Erythroblast (primary cell): ENCODE measurements at regions not wholly inside any gene's neighbourhood (a gene's known extent, or its start where the extent isn't known, plus 50 kb on each side); places are given as distances from the start of the nearest gene placed in this dataset.

Experiments
- GATA1 ChIP-seq: IDR thresholded peaks from 2 replicates; pipeline ENCODE4 v1.6.1; 2011; ENCODE audit warnings: low read depth, mild to moderate bottlenecking, control low read depth, low read length, moderate library complexity
- POLR2A ChIP-seq: IDR thresholded peaks from 2 replicates; pipeline ENCODE4 v1.6.1; 2011; ENCODE audit warnings: mild to moderate bottlenecking, low read length

DNA sequence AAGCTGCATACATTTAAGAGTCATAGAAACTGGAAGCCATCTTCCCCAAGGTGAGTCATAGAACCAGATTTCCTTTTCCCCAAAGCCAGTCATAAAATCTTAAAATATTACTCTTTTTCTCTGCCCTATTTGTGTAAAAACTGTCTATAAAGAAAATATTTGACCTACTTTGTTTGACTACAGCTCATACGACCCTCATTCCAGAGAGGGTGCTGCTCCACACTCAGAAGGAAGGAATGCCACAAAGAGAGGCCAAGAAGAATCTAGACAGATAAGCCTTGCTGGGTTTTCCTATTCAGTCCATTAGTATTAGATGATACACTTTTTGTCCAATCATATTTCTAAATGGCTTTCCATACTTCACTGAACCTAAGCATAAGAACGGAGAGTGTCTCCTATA lies 671.6 kb upstream of the SGO1 start:
- TF ChIP-seq POLR2A (no peak), GATA1 (no peak)
